ENCODE measurements at regions not wholly inside any gene's neighbourhood (a gene's known extent, or its start where the extent isn't known, plus 50 kb on each side); places are given as distances from the start of the nearest gene placed in this dataset.
"Not testable (repeated sequence)": the region's sequence is repeated elsewhere in the genome, so short reads cannot be mapped to it uniquely, and the experiment has no call there.

DNA sequence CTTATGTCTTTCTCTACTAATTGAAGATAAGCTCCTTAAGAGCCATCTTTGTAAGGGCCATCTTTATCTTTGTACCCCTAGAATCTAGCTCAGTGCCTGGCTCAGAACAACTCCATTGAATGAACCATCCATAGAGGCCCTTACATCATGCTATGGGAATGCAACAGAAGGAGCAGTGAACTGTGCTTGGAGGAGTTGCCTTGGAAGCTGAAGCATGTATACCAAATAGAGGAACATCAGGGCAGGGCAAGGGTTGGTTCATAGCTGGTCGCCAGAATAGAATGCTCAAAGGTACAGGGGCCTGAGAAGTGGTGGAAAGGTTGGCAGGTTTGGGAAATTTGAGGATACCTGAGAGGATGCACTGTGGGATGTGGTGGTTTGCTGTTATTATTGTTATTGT, 105.8 kb upstream of the NBPF19 start:
- TF ChIP-seq TCF4 (CRISPR knock-in tag; IDR thresholded peaks at IDR 0.05; ENCODE audit: borderline replicate concordance); OSR1 (CRISPR knock-in tag; IDR thresholded peaks at IDR 0.05); ZC3H10 (CRISPR knock-in tag; IDR thresholded peaks at IDR 0.05); ZFP3 (CRISPR knock-in tag; IDR thresholded peaks at IDR 0.05); ESRRG (CRISPR knock-in tag; IDR thresholded peaks at IDR 0.05); SNAI2 (CRISPR knock-in tag; IDR thresholded peaks at IDR 0.05): not testable (repeated sequence)
- TF ChIP-seq, protein P1, sequence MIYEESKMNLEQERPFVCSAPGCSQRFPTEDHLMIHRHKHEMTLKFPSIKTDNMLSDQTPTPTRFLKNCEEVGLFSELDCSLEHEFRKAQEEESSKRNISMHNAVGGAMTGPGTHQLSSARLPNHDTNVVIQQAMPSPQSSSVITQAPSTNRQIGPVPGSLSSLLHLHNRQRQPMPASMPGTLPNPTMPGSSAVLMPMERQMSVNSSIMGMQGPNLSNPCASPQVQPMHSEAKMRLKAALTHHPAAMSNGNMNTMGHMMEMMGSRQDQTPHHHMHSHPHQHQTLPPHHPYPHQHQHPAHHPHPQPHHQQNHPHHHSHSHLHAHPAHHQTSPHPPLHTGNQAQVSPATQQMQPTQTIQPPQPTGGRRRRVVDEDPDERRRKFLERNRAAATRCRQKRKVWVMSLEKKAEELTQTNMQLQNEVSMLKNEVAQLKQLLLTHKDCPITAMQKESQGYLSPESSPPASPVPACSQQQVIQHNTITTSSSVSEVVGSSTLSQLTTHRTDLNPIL (CRISPR knock-in tag; IDR thresholded peaks at IDR 0.05; ENCODE audit: low read depth): not testable (repeated sequence)
- TF ChIP-seq, protein P2, sequence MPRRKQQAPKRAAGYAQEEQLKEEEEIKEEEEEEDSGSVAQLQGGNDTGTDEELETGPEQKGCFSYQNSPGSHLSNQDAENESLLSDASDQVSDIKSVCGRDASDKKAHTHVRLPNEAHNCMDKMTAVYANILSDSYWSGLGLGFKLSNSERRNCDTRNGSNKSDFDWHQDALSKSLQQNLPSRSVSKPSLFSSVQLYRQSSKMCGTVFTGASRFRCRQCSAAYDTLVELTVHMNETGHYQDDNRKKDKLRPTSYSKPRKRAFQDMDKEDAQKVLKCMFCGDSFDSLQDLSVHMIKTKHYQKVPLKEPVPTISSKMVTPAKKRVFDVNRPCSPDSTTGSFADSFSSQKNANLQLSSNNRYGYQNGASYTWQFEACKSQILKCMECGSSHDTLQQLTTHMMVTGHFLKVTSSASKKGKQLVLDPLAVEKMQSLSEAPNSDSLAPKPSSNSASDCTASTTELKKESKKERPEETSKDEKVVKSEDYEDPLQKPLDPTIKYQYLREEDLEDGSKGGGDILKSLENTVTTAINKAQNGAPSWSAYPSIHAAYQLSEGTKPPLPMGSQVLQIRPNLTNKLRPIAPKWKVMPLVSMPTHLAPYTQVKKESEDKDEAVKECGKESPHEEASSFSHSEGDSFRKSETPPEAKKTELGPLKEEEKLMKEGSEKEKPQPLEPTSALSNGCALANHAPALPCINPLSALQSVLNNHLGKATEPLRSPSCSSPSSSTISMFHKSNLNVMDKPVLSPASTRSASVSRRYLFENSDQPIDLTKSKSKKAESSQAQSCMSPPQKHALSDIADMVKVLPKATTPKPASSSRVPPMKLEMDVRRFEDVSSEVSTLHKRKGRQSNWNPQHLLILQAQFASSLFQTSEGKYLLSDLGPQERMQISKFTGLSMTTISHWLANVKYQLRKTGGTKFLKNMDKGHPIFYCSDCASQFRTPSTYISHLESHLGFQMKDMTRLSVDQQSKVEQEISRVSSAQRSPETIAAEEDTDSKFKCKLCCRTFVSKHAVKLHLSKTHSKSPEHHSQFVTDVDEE (CRISPR knock-in tag; IDR thresholded peaks at IDR 0.05): not testable (repeated sequence)

All from SK-N-SH treated with all-trans-retinoic acid at 6 μM for 48 hours (cell line).